HepG2 (cell line): ENCODE measurements at regions not wholly inside any gene's neighbourhood (a gene's known extent, or its start where the extent isn't known, plus 50 kb on each side); places are given as distances from the start of the nearest gene placed in this dataset.

Experiments used
- ATAC-seq: fragments of 200-7000 bp; cut with Tn5 transposase; 3 replicates; pipeline ENCODE4 v1.9.1; 2020; ENCODE audit warnings: mild to moderate bottlenecking, moderate library complexity
- BruUV-seq: library from RNA; stranded (reverse); fragments of 400-500 nt; replicated peaks from 2 replicates; lab custom pipeline; 2021; lab: Mats Ljungman, UMichigan
- CTCF ChIA-PET: fragments of 300-600 bp; formaldehyde crosslinking; extraction: SDS; loops from one replicate; lab custom pipeline; 2021; ENCODE audit warnings: low total read pairs, inconsistent platforms, low intra/inter-chr PET ratio; lab: Yijun Ruan, JAX
- POLR2A ChIA-PET: fragments of 350-600 bp; sonication (Branson Sonifier 250); formaldehyde crosslinking; loops from one replicate; lab custom pipeline; 2020; ENCODE audit warnings: antibody characterized with exemption, inconsistent platforms; lab: Yijun Ruan, JAX
- DNase-seq: peaks from one replicate; pipeline ENCODE4 v3.0.0-alpha.2; 2015; ENCODE audit warnings: low spot score
- FAIRE-seq: peaks from 3 replicates; lab custom pipeline; 2011; peaks lifted over from hg19 to GRCh38; lab: Jason Lieb, UNC
- H2AFZ ChIP-seq: one replicate; pipeline ENCODE4 v1.6.1; 2011; ENCODE audit warnings: low read length, inconsistent platforms
- H3K27ac ChIP-seq: fragments of 300-600 bp; 3 replicates; pipeline ENCODE4 v1.8.0; 2011; ENCODE audit warnings: mixed run types, mild to moderate bottlenecking, mixed read lengths, low read length, inconsistent platforms; ENCODE audit not compliant: insufficient read depth; ENCODE audit errors: extremely low read length
- H3K27me3 ChIP-seq, 2 experiments: fragments of 200-600 bp in 1 of 2; 2 replicates in 1 of 2; 3 replicates in 1 of 2; pipeline versions ENCODE4 v1.6.0 to v1.8.0; 2011; ENCODE audit warnings: low read length in 2 of 2, mild to moderate bottlenecking in 2 of 2, moderate library complexity in 2 of 2, inconsistent platforms in 1 of 2; ENCODE audit not compliant: insufficient read depth in 2 of 2, control insufficient read depth in 1 of 2
- H3K36me3 ChIP-seq, 2 experiments: fragments of 200-600 bp in 1 of 2; replicated peaks in 1 of 2; 2 replicates in 1 of 2; 3 replicates in 1 of 2; pipeline versions ENCODE4 v1.5.1 to v1.8.0; 2011; ENCODE audit warnings: low read length in 2 of 2, inconsistent platforms in 1 of 2; ENCODE audit not compliant: insufficient read depth in 2 of 2, control insufficient read depth in 1 of 2
- H3K4me1 ChIP-seq: 2 replicates; pipeline ENCODE4 v1.5.1; 2012; ENCODE audit warnings: low read length, inconsistent platforms; ENCODE audit not compliant: insufficient read depth
- H3K4me2 ChIP-seq: 2 replicates; pipeline ENCODE4 v1.6.0; 2011; ENCODE audit warnings: low read depth, low read length, inconsistent platforms
- H3K4me3 ChIP-seq, 3 experiments: fragments of 200-600 bp in 1 of 3; sonication (generic), shearing (Covaris generic) in 1 of 3; replicated peaks in 1 of 3; 2 replicates each; pipeline ENCODE4 v1.5.1; 2011 to 2016; ENCODE audit warnings: low read length in 3 of 3, inconsistent platforms in 2 of 3, low read depth in 2 of 3, mild to moderate bottlenecking in 2 of 3, control low read depth in 1 of 3, mixed read lengths in 1 of 3; ENCODE audit not compliant: insufficient read depth in 1 of 3
- H3K79me2 ChIP-seq: one replicate; pipeline ENCODE4 v1.6.1; 2011; ENCODE audit warnings: low read length, inconsistent platforms; ENCODE audit not compliant: insufficient read depth
- H3K9ac ChIP-seq: 2 replicates; pipeline ENCODE4 v1.6.0; 2011; ENCODE audit warnings: mild to moderate bottlenecking, low read depth, low read length, inconsistent platforms; ENCODE audit not compliant: insufficient read depth
- H3K9me3 ChIP-seq: 2 replicates; pipeline ENCODE4 v1.5.1; 2012; ENCODE audit warnings: mild to moderate bottlenecking, low read length
- H4K20me1 ChIP-seq: 2 replicates; pipeline ENCODE4 v1.6.0; 2011; ENCODE audit warnings: inconsistent platforms, mild to moderate bottlenecking, low read length, moderate library complexity; ENCODE audit not compliant: insufficient read depth
- CEBPB ChIP-seq: IDR thresholded peaks from 2 replicates; pipeline ENCODE4 v1.6.1; 2011; ENCODE audit warnings: low read depth, low read length, improper control_type of control experiment, borderline replicate concordance
- E2F1 ChIP-seq: sonication (generic); formaldehyde crosslinking; IDR thresholded peaks from 2 replicates; pipeline ENCODE4 v1.5.0; 2020; ENCODE audit warnings: missing genetic modification reagents
- ETS1 ChIP-seq: sonication (generic); formaldehyde crosslinking; IDR thresholded peaks from 2 replicates; pipeline ENCODE4 v1.4.0; 2020; ENCODE audit warnings: missing genetic modification reagents
- FOXK1 ChIP-seq: sonication (generic); formaldehyde crosslinking; IDR thresholded peaks from 2 replicates; pipeline ENCODE4 v1.4.0; 2020; ENCODE audit warnings: low read depth, missing genetic modification reagents, borderline replicate concordance
- HOXD1 ChIP-seq: sonication (generic); formaldehyde crosslinking; IDR thresholded peaks from 2 replicates; pipeline ENCODE4 v1.5.0; 2020; ENCODE audit warnings: missing genetic modification reagents
- JARID2 ChIP-seq: sonication (generic); formaldehyde crosslinking; IDR thresholded peaks from 2 replicates; pipeline ENCODE4 v1.8.1; 2023; ENCODE audit warnings: missing genetic modification reagents, inconsistent platforms; ENCODE audit not compliant: insufficient replicate concordance
- RAD51 ChIP-seq: fragments of 450-650 bp; IDR thresholded peaks from 2 replicates; pipeline ENCODE4 v1.6.1; 2016; ENCODE audit warnings: borderline replicate concordance
- RORA ChIP-seq: sonication (generic); formaldehyde crosslinking; IDR thresholded peaks from 2 replicates; pipeline ENCODE4 v1.5.0; 2020; ENCODE audit warnings: mild to moderate bottlenecking, missing genetic modification reagents, moderate library complexity
- SMARCC2 ChIP-seq: fragments of 450-650 bp; IDR thresholded peaks from 2 replicates; pipeline ENCODE4 v1.6.1; 2017; ENCODE audit warnings: antibody characterized with exemption, mild to moderate bottlenecking
- ZFP36 ChIP-seq: fragments of 150-350 bp; IDR thresholded peaks from 2 replicates; pipeline ENCODE4 v1.6.1; 2018; ENCODE audit warnings: borderline replicate concordance, low read length, low read depth; ENCODE audit not compliant: partially characterized antibody
- ZMAT3 ChIP-seq: sonication (generic); formaldehyde crosslinking; conservative IDR thresholded peaks from 2 replicates; pipeline ENCODE4 v1.7.0; 2021; ENCODE audit warnings: missing genetic modification reagents
- ZNF234 ChIP-seq: sonication (generic); formaldehyde crosslinking; conservative IDR thresholded peaks from 2 replicates; pipeline ENCODE4 v1.5.1; 2020; ENCODE audit warnings: mild to moderate bottlenecking, missing genetic modification reagents
- ZNF570 ChIP-seq: sonication (generic); formaldehyde crosslinking; IDR thresholded peaks from 2 replicates; pipeline ENCODE4 v1.4.0; 2020; ENCODE audit warnings: mild to moderate bottlenecking, missing genetic modification reagents, borderline replicate concordance
- WGBS: methylation state at CpG from one replicate; pipeline ENCODE4 v1.1.6; 2017; ENCODE audit warnings: low lambda C conversion rate; 5-methylcytosine and 5-hydroxymethylcytosine counted together
- in situ Hi-C: cut with HindIII; loops from 2 replicates; pipeline ENCODE4 v1.10.0; 2017; ENCODE audit warnings: low pct_unique_long_range_greater_than_20kb; ENCODE audit not compliant: extremely low pct_ligation_motif_present
- intact Hi-C: fragments of 100-400 bp; cut with micrococcal nuclease; formaldehyde crosslinking; loops from one replicate; pipeline ENCODE4 v1.10.0; 2022; ENCODE audit not compliant: unreplicated experiment

GRCh38 chr16:54493061-54493460 is 206.5 kb upstream of the IRX3 start:
- no peaks in the 10 kb centered on the region for H3K4me1 ChIP-seq
- TF ChIP-seq ZNF234 (CRISPR knock-in tag) (no peak), RAD51 (no peak), ETS1 (no peak), HOXD1 (no peak), JARID2 (CRISPR knock-in tag) (no peak)
- no peaks in the 10 kb centered on the region for H3K79me2 ChIP-seq
- no peaks in the 10 kb centered on the region for H4K20me1 ChIP-seq
- peaks cover 10% of the 10 kb centered on the region; the same call in 1 of the 2 replicates for H3K9me3 ChIP-seq
- H3K36me3 ChIP-seq = no peaks in the 10 kb centered on the region
- BruUV-seq = no TSS peak
- CTCF ChIA-PET = no interaction called here
- H3K27ac ChIP-seq = no peak overlapping the region
- DNase-seq (no peak), FAIRE-seq (no peak), ATAC-seq (no peak)
- POLR2A ChIA-PET = no interaction called here
- intact Hi-C loops = no loop called here
- no peak overlapping the region for H3K9ac ChIP-seq
- in situ Hi-C loops = no loop called here
- no peak overlapping the region for H3K4me3 ChIP-seq
- 42% methylated on average over 2 of the region's 2 CpGs for WGBS
- no peaks in the 10 kb centered on the region; a peak in 1 of 5 replicates for H3K27me3 ChIP-seq
- no peak overlapping the region for H2AFZ ChIP-seq
- no peak overlapping the region for H3K4me2 ChIP-seq

- intact Hi-C loops = no loop called here
- Histone ChIP-seq H3K27ac (no peak overlapping the region), H3K27me3 (no peaks in the 10 kb centered on the region; a peak in 1 of 5 replicates), H3K36me3 (no peaks in the 10 kb centered on the region), H4K20me1 (no peaks in the 10 kb centered on the region), H3K9ac (no peak overlapping the region)
- no peak for DNase-seq
- FAIRE-seq = no peak
- BruUV-seq = no TSS peak
- no peak for TF ChIP-seq RORA (CRISPR knock-in tag)
- no peak for TF ChIP-seq ZFP36
- peak; percentile 80 for TF ChIP-seq CEBPB
- no peak for TF ChIP-seq FOXK1 (CRISPR knock-in tag)
- TF ChIP-seq SMARCC2 = no peak
- TF ChIP-seq ZNF570 (CRISPR knock-in tag) = no peak
- no peak for TF ChIP-seq E2F1
- TF ChIP-seq ZMAT3 (CRISPR knock-in tag) = no peak
- TF ChIP-seq, all 625 proteins: peak for 1
- ATAC-seq = no peak
- 3% methylated on average over 2 of the region's 2 CpGs for WGBS
- in situ Hi-C loops = no loop called here
- Histone ChIP-seq H3K4me3 (no peak overlapping the region), H3K4me2 (no peak overlapping the region), H3K4me1 (no peaks in the 10 kb centered on the region), H3K9me3 (no peaks in the 10 kb centered on the region), H2AFZ (no peak overlapping the region), H3K79me2 (no peaks in the 10 kb centered on the region)
- CTCF ChIA-PET = no interaction called here
- POLR2A ChIA-PET = no interaction called here
Measured at GRCh38 chr16:54490112-54490488, 203.5 kb upstream of the IRX3 start.
